Activated B cell treated with CpG ODN at 0.5 μM for 24 hours (primary cell): ENCODE measurements at regions not wholly inside any gene's neighbourhood (a gene's known extent, or its start where the extent isn't known, plus 50 kb on each side); places are given as distances from the start of the nearest gene placed in this dataset.

Source experiments
- ATAC-seq: fragments of 200-7000 bp; cut with Tn5 transposase; one replicate; pipeline ENCODE4 v1.10.0; 2021; ENCODE audit warnings: low read depth, mild to moderate bottlenecking, moderate library complexity
- CTCF ChIA-PET: fragments of 350-600 bp; sonication (Branson Sonifier 250); formaldehyde crosslinking; loops from one replicate; lab custom pipeline; 2021; ENCODE audit warnings: antibody characterized with exemption; lab: Charles Lee
- POLR2A ChIA-PET: fragments of 350-600 bp; sonication (Branson Sonifier 250); formaldehyde crosslinking; loops from one replicate; lab custom pipeline; 2021; ENCODE audit warnings: antibody characterized with exemption; lab: Charles Lee
- DNase-seq: peaks from one replicate; pipeline ENCODE4 v3.0.0; 2022
- H3K27ac Mint-ChIP-seq: one replicate; pipeline ENCODE4 v1.8.0; 2020; ENCODE audit warnings: mixed read lengths
- H3K27me3 Mint-ChIP-seq: one replicate; pipeline ENCODE4 v1.8.0; 2021; ENCODE audit warnings: mixed read lengths
- H3K36me3 Mint-ChIP-seq: one replicate; pipeline ENCODE4 v1.8.0; 2021; ENCODE audit warnings: low read depth, mixed read lengths
- H3K4me1 Mint-ChIP-seq: one replicate; pipeline ENCODE4 v1.8.0; 2021; ENCODE audit warnings: mixed read lengths
- H3K4me3 Mint-ChIP-seq: one replicate; pipeline ENCODE4 v1.8.0; 2020; ENCODE audit warnings: mild to moderate bottlenecking, mixed read lengths
- H3K9me3 Mint-ChIP-seq: one replicate; pipeline ENCODE4 v1.8.0; 2020; ENCODE audit warnings: mixed read lengths
- CTCF ChIP-seq: fragments of 200-600 bp; IDR thresholded peaks from one replicate; pipeline ENCODE4 v1.8.0; 2022; ENCODE audit warnings: antibody characterized with exemption, mild to moderate bottlenecking
- intact Hi-C: fragments of 100-400 bp; cut with micrococcal nuclease; formaldehyde crosslinking; loops from one replicate; pipeline ENCODE4 v1.15.1; 2024

DNA sequence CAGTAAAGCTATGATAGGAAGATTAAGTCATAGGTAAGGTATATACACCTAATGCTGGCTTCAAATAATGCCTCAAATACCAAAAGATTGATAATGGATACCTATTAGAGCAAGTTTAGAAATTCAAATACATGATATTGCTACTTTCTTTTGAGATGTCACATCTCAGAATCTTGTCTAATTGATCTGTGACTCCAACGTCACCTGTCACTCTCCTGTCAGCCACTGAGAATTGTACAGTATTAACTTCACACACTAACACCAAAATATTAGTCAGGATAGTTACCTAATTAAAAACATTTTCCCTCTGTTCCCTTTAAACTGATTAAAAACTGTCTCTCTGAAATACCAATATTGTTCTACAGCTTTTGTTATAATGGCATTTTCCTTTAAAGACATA is 575.5 kb upstream of the ID4 start:
- ChIA-PET POLR2A (no interaction called here), CTCF (no interaction called here)
- intact Hi-C loops = no loop called here
- no peaks in the 10 kb centered on the region for H3K27me3 Mint-ChIP-seq
- ATAC-seq = no peak
- H3K36me3 Mint-ChIP-seq = no peaks in the 10 kb centered on the region
- TF ChIP-seq CTCF = no peak
- no peak overlapping the region for H3K27ac Mint-ChIP-seq
- no peaks in the 10 kb centered on the region for H3K4me1 Mint-ChIP-seq
- H3K9me3 Mint-ChIP-seq = peaks cover 3% of the 10 kb centered on the region
- no peak for DNase-seq
- H3K4me3 Mint-ChIP-seq = no peak overlapping the region

GRCh38 chr6:19268117-19268516 is 569.1 kb upstream of the ID4 start:
- Mint-ChIP-seq H3K36me3 (no peaks in the 10 kb centered on the region), H3K9me3 (peaks cover 5% of the 10 kb centered on the region), H3K27me3 (no peaks in the 10 kb centered on the region), H3K4me3 (no peak overlapping the region), H3K27ac (no peak overlapping the region), H3K4me1 (no peaks in the 10 kb centered on the region)
- ATAC-seq (no peak), DNase-seq (no peak)
- TF ChIP-seq CTCF = no peak
- intact Hi-C loops = no loop called here
- ChIA-PET CTCF (no interaction called here), POLR2A (no interaction called here)

GRCh38 chr6:19268718-19269117 is 568.5 kb upstream of the ID4 start:
- intact Hi-C loops = no loop called here
- Mint-ChIP-seq H3K27me3 (no peaks in the 10 kb centered on the region), H3K4me1 (no peaks in the 10 kb centered on the region), H3K27ac (no peak overlapping the region), H3K36me3 (no peaks in the 10 kb centered on the region), H3K4me3 (no peak overlapping the region), H3K9me3 (peaks cover 5% of the 10 kb centered on the region)
- CTCF ChIA-PET = no interaction called here
- POLR2A ChIA-PET = no interaction called here
- DNase-seq (no peak), ATAC-seq (no peak)
- no peak for TF ChIP-seq CTCF

DNA sequence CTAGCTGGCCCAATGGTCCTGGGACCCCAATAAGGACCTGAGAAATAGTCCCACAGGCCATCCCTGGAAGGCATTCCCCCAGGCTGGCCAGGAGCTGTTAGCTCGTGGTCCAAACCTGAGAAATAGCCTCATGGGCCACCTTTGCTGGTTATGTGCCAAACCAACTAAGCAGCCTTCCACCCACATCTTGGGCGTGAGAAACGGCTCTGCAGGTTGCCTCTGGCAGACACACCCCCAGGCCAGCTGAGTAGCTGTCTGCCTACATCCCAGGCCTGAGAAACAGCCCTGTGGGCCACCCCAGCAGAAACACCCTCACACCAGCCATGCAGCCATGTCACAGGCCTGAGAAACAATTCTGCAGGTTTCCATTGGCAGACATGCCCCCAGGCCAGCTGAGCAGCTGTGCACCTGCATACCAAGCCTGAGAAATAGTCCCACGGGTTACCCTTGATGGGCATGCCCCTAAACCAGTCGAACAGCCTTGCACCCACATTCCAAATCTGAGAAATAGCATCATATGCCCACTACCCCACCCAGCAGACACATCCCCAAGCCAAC is 567.8 kb upstream of the ID4 start:
- no peaks in the 10 kb centered on the region for H3K4me1 Mint-ChIP-seq
- no peak for DNase-seq
- POLR2A ChIA-PET = no interaction called here
- H3K36me3 Mint-ChIP-seq = no peaks in the 10 kb centered on the region
- ATAC-seq = no peak
- no peaks in the 10 kb centered on the region for H3K27me3 Mint-ChIP-seq
- intact Hi-C loops = no loop called here
- CTCF ChIA-PET = no interaction called here
- H3K4me3 Mint-ChIP-seq = no peak overlapping the region
- no peak overlapping the region for H3K27ac Mint-ChIP-seq
- H3K9me3 Mint-ChIP-seq = peaks cover 5% of the 10 kb centered on the region
- no peak for TF ChIP-seq CTCF

- H3K4me1 Mint-ChIP-seq = no peaks in the 10 kb centered on the region
Measured at GRCh38 chr6:19270616-19271015, 566.6 kb upstream of the ID4 start.

More at GRCh38 chr6:19270616-19271015, 566.6 kb upstream of the ID4 start:
- Mint-ChIP-seq H3K27ac (no peak overlapping the region), H3K9me3 (peaks cover 2% of the 10 kb centered on the region), H3K27me3 (no peaks in the 10 kb centered on the region), H3K4me3 (no peak overlapping the region), H3K36me3 (no peaks in the 10 kb centered on the region)
- ChIA-PET CTCF (no interaction called here), POLR2A (no interaction called here)
- no peak for TF ChIP-seq CTCF
- intact Hi-C loops = no loop called here
- ATAC-seq (no peak), DNase-seq (no peak)
